Right lobe of liver (tissue), 6 donors: ENCODE measurements at regions not wholly inside any gene's neighbourhood (a gene's known extent, or its start where the extent isn't known, plus 50 kb on each side); places are given as distances from the start of the nearest gene placed in this dataset.

Experiments
- ATAC-seq, 4 donors: fragments of 200-7000 bp; cut with Tn5 transposase; one replicate each; pipeline ENCODE4 v1.9.1; 2020; ENCODE audit warnings: mild to moderate bottlenecking in 4 of 4, moderate library complexity in 4 of 4
- DNase-seq, 3 donors: peaks; one replicate each; pipeline ENCODE4 v3.0.0-alpha.2; 2020
- H3K27ac ChIP-seq, 3 donors: fragments of 200-600 bp; one replicate each; pipeline ENCODE4 v1.8.0; 2022
- H3K27me3 ChIP-seq, 2 donors: fragments of 200-600 bp; one replicate each; pipeline ENCODE4 v1.8.0; 2022
- H3K36me3 ChIP-seq, 4 donors: fragments of 200-600 bp; sonication (generic) in 1 of 4; one replicate each; pipeline versions ENCODE4 v1.5.1 to v1.8.0; 2017 to 2022; ENCODE audit warnings: control low read depth in 1 of 4
- H3K4me1 ChIP-seq, 4 donors: fragments of 200-600 bp; sonication (generic) in 1 of 4; one replicate each; pipeline versions ENCODE4 v1.5.1 to v1.8.0; 2017 to 2022; ENCODE audit warnings: control low read depth in 1 of 4
- H3K4me3 ChIP-seq, 3 donors: fragments of 200-600 bp; one replicate each; pipeline ENCODE4 v1.8.0; 2022
- H3K9me3 ChIP-seq, 4 donors: fragments of 200-600 bp; sonication (generic) in 1 of 4; one replicate each; pipeline versions ENCODE4 v1.5.1 to v1.8.0; 2017 to 2022; ENCODE audit warnings: control low read depth in 1 of 4
- POLR2A ChIP-seq: fragments of 450-650 bp; IDR thresholded peaks from one replicate; pipeline ENCODE4 v1.6.1; 2017; ENCODE audit warnings: antibody characterized with exemption, mild to moderate bottlenecking
- WGBS: methylation state at CpG from one replicate; pipeline ENCODE4 v1.1.6; 2018; ENCODE audit warnings: low coverage, low lambda C conversion rate; ENCODE audit not compliant: insufficient coverage; ENCODE audit errors: missing lambda C conversion rate; 5-methylcytosine and 5-hydroxymethylcytosine counted together
- intact Hi-C, 2 donors: fragments of 100-400 bp; cut with DNase I; formaldehyde crosslinking; loops; one replicate each; pipeline versions ENCODE4 v1.11.2 to v1.14.1; 2022
- TF ChIP-seq, protein P1 (sequence below), 4 donors: fragments of 200-600 bp in 3 of 4; fragments of 450-650 bp in 1 of 4; IDR thresholded peaks; one replicate each; pipeline versions ENCODE4 v1.5.1 to v1.8.0; 2016 to 2022; ENCODE audit warnings: antibody characterized with exemption in 4 of 4, mild to moderate bottlenecking in 2 of 4
- donor health status: DM: no; HTN: yes; CAD: no.
- donor health status: DM: no; HTN: no; CAD: no.
- donor health status: DM: no; HTN: no; CAD: no.
- donor health status: DM: no; HTN: yes; CAD: no.
- donor health status: DM: no; HTN: yes; CAD: no.

GRCh38 chr5:87826507-87826906, 413.8 kb upstream of the CCNH start:
- no peak for TF ChIP-seq POLR2A
- TF ChIP-seq, protein P1, sequence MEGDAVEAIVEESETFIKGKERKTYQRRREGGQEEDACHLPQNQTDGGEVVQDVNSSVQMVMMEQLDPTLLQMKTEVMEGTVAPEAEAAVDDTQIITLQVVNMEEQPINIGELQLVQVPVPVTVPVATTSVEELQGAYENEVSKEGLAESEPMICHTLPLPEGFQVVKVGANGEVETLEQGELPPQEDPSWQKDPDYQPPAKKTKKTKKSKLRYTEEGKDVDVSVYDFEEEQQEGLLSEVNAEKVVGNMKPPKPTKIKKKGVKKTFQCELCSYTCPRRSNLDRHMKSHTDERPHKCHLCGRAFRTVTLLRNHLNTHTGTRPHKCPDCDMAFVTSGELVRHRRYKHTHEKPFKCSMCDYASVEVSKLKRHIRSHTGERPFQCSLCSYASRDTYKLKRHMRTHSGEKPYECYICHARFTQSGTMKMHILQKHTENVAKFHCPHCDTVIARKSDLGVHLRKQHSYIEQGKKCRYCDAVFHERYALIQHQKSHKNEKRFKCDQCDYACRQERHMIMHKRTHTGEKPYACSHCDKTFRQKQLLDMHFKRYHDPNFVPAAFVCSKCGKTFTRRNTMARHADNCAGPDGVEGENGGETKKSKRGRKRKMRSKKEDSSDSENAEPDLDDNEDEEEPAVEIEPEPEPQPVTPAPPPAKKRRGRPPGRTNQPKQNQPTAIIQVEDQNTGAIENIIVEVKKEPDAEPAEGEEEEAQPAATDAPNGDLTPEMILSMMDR (IDR thresholded peaks at IDR 0.05): no peak
- DNase-seq: no peak
- intact Hi-C loops: no loop called here
- Histone ChIP-seq H3K27me3 (no peaks in the 10 kb centered on the region), H3K27ac (no peak overlapping the region), H3K9me3 (no peaks in the 10 kb centered on the region), H3K4me1 (peaks cover 0 to 9% (median 0%) of the 10 kb centered on the region in 4 donors), H3K36me3 (no peaks in the 10 kb centered on the region), H3K4me3 (no peak overlapping the region)
- no peak for ATAC-seq
- 78% methylated on average over 3 of the region's 3 CpGs for WGBS

DNA sequence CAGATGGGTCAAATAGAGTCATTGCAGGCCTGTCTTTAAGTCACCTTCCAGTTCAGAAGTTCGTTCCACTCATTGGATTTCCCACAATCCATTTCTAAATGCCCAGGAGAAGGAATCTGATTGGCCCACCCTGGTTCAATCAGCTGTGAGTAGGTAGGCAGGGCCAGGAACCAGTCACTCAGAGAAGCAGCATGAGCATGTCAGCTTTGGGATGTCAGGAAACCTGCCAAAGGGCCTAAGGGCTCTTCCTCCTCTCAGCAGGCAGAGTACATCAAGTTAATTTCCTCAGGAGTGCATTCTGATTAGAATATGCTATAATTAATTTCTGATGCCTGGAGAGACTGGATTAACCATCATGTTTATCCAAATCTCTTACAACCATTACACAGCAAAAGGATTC, 412.9 kb upstream of the CCNH start:
- no peaks in the 10 kb centered on the region for H3K36me3 ChIP-seq
- peaks cover 0 to 9% (median 0%) of the 10 kb centered on the region in 4 donors for H3K4me1 ChIP-seq
- ATAC-seq (no peak), DNase-seq (no peak)
- no peak overlapping the region for H3K4me3 ChIP-seq
- no peaks in the 10 kb centered on the region for H3K27me3 ChIP-seq
- no peak for TF ChIP-seq POLR2A
- WGBS: 40% methylated on average over 1 of the region's 1 CpG
- H3K9me3 ChIP-seq: no peaks in the 10 kb centered on the region
- intact Hi-C loops: no loop called here
- no peak overlapping the region for H3K27ac ChIP-seq

GRCh38 chr5:87807783-87808182, 395.1 kb upstream of the CCNH start:
- DNase-seq (no peak), ATAC-seq (no peak)
- TF ChIP-seq POLR2A: no peak
- TF ChIP-seq, protein P1 (IDR thresholded peaks at IDR 0.05): no peak
- Histone ChIP-seq H3K9me3 (no peaks in the 10 kb centered on the region), H3K4me1 (no peaks in the 10 kb centered on the region), H3K27ac (no peak overlapping the region), H3K4me3 (no peak overlapping the region), H3K36me3 (no peaks in the 10 kb centered on the region), H3K27me3 (no peaks in the 10 kb centered on the region)
- intact Hi-C loops: no loop called here

DNA sequence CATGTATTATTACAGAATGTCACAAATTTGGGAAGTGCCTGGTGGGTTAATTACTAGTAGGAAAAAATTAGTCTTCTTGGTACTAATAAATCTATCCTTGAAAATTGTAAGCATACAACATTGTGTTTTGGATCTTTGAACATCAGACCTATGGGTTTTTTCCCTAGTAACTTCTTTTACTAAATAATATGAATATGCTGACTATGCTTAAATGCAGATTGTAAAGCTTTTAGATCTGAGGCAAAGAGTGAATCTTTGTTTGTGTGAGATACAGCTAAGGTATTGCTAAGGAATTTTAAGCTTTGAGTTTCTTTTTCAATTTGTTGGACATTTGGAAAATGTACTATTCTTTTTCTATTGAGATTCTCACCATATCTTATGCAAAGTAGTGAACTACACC, 390.6 kb upstream of the CCNH start:
- H3K9me3 ChIP-seq: no peaks in the 10 kb centered on the region
- H3K27me3 ChIP-seq: no peaks in the 10 kb centered on the region
- H3K27ac ChIP-seq: no peak overlapping the region
- no peak for ATAC-seq
- H3K4me1 ChIP-seq: no peaks in the 10 kb centered on the region
- no peak for DNase-seq
- TF ChIP-seq, protein P1 (IDR thresholded peaks at IDR 0.05): no peak
- TF ChIP-seq POLR2A: no peak
- no peak overlapping the region for H3K4me3 ChIP-seq
- no peaks in the 10 kb centered on the region for H3K36me3 ChIP-seq
- intact Hi-C loops: no loop called here

GRCh38 chr5:87791869-87792268, 379.1 kb upstream of the CCNH start:
- intact Hi-C loops: no loop called here
- Histone ChIP-seq H3K36me3 (no peaks in the 10 kb centered on the region), H3K27ac (no peak overlapping the region), H3K4me1 (no peaks in the 10 kb centered on the region), H3K4me3 (no peak overlapping the region), H3K27me3 (no peaks in the 10 kb centered on the region), H3K9me3 (no peaks in the 10 kb centered on the region)
- ATAC-seq: no peak
- DNase-seq: no peak
- TF ChIP-seq, protein P1 (IDR thresholded peaks at IDR 0.05): no peak
- TF ChIP-seq POLR2A: no peak
- 40% methylated on average over 4 of the region's 4 CpGs for WGBS
